ENCODE measurements at regions not wholly inside any gene's neighbourhood (a gene's known extent, or its start where the extent isn't known, plus 50 kb on each side); places are given as distances from the start of the nearest gene placed in this dataset.
A peak's percentile ranks its signal among the peaks of the same experiment; 100 is the strongest.

- Histone ChIP-seq H3K4me3 (ENCODE audit: insufficient read depth, low read depth, low read length) (no peak overlapping the region), H3K27me3 (ENCODE audit: control insufficient read depth, insufficient read depth, low read length) (no peaks in the 10 kb centered on the region), H3K36me3 (replicated peaks; ENCODE audit: control insufficient read depth, insufficient read depth, low read length) (no peaks in the 10 kb centered on the region)
- DNase-seq, result no peak
Measured at GRCh38 chr7:97466999-97467740, 264.7 kb upstream of the TAC1 start.

GRCh38 chr7:97468493-97468892, 263.4 kb upstream of the TAC1 start:
- no peak overlapping the region for H3K4me3 ChIP-seq (ENCODE audit: insufficient read depth, low read depth, low read length)
- no peak for DNase-seq
- H3K27me3 ChIP-seq (ENCODE audit: control insufficient read depth, insufficient read depth, low read length), result no peaks in the 10 kb centered on the region

GRCh38 chr7:97470726-97471125, 261.2 kb upstream of the TAC1 start:
- H3K4me3 ChIP-seq (ENCODE audit: insufficient read depth, low read depth, low read length), result no peak overlapping the region
- DNase-seq, result no peak
- H3K36me3 ChIP-seq (replicated peaks; ENCODE audit: control insufficient read depth, insufficient read depth, low read length), result no peaks in the 10 kb centered on the region
- H3K27me3 ChIP-seq (ENCODE audit: control insufficient read depth, insufficient read depth, low read length), result no peaks in the 10 kb centered on the region

More at GRCh38 chr7:97468493-97468892, 263.4 kb upstream of the TAC1 start:
- no peaks in the 10 kb centered on the region for H3K36me3 ChIP-seq (replicated peaks; ENCODE audit: control insufficient read depth, insufficient read depth, low read length)

GRCh38 chr7:97471491-97471890, 260.4 kb upstream of the TAC1 start:
- Histone ChIP-seq H3K4me3 (ENCODE audit: insufficient read depth, low read depth, low read length) (no peak overlapping the region), H3K36me3 (replicated peaks; ENCODE audit: control insufficient read depth, insufficient read depth, low read length) (no peaks in the 10 kb centered on the region), H3K27me3 (ENCODE audit: control insufficient read depth, insufficient read depth, low read length) (no peaks in the 10 kb centered on the region)
- DNase-seq, result no peak

GRCh38 chr7:97479740-97480290, 252.1 kb upstream of the TAC1 start:
- no peaks in the 10 kb centered on the region for H3K36me3 ChIP-seq (replicated peaks; ENCODE audit: control insufficient read depth, insufficient read depth, low read length)
- H3K4me3 ChIP-seq (ENCODE audit: insufficient read depth, low read depth, low read length), result no peak overlapping the region
- no peak for DNase-seq
- H3K27me3 ChIP-seq (ENCODE audit: control insufficient read depth, insufficient read depth, low read length), result no peaks in the 10 kb centered on the region

- H3K27me3 ChIP-seq (ENCODE audit: control insufficient read depth, insufficient read depth, low read length), result no peaks in the 10 kb centered on the region
- no peak for DNase-seq
- no peaks in the 10 kb centered on the region for H3K36me3 ChIP-seq (replicated peaks; ENCODE audit: control insufficient read depth, insufficient read depth, low read length)
- no peak overlapping the region for H3K4me3 ChIP-seq (ENCODE audit: insufficient read depth, low read depth, low read length)
Measured at GRCh38 chr7:97480772-97481390, 251.0 kb upstream of the TAC1 start.

GRCh38 chr7:97495487-97495886, 236.4 kb upstream of the TAC1 start:
- no peak for DNase-seq
- H3K27me3 ChIP-seq (ENCODE audit: control insufficient read depth, insufficient read depth, low read length), result no peaks in the 10 kb centered on the region
- no peak overlapping the region for H3K4me3 ChIP-seq (ENCODE audit: insufficient read depth, low read depth, low read length)
- H3K36me3 ChIP-seq (replicated peaks; ENCODE audit: control insufficient read depth, insufficient read depth, low read length), result no peaks in the 10 kb centered on the region

- Histone ChIP-seq H3K27me3 (ENCODE audit: control insufficient read depth, insufficient read depth, low read length) (no peaks in the 10 kb centered on the region), H3K4me3 (ENCODE audit: insufficient read depth, low read depth, low read length) (no peak overlapping the region), H3K36me3 (replicated peaks; ENCODE audit: control insufficient read depth, insufficient read depth, low read length) (no peaks in the 10 kb centered on the region)
- peak; percentile 64 for DNase-seq
Measured at GRCh38 chr7:97499204-97499603, 232.7 kb upstream of the TAC1 start.

GRCh38 chr7:97503367-97504094, 228.4 kb upstream of the TAC1 start:
- no peak for DNase-seq
- Histone ChIP-seq H3K27me3 (ENCODE audit: control insufficient read depth, insufficient read depth, low read length) (no peaks in the 10 kb centered on the region), H3K4me3 (ENCODE audit: insufficient read depth, low read depth, low read length) (no peak overlapping the region), H3K36me3 (replicated peaks; ENCODE audit: control insufficient read depth, insufficient read depth, low read length) (no peaks in the 10 kb centered on the region)

- no peaks in the 10 kb centered on the region for H3K36me3 ChIP-seq (replicated peaks; ENCODE audit: control insufficient read depth, insufficient read depth, low read length)
- DNase-seq, result no peak
- no peak overlapping the region for H3K4me3 ChIP-seq (ENCODE audit: insufficient read depth, low read depth, low read length)
- H3K27me3 ChIP-seq (ENCODE audit: control insufficient read depth, insufficient read depth, low read length), result no peaks in the 10 kb centered on the region
Measured at GRCh38 chr7:97506728-97507127, 225.2 kb upstream of the TAC1 start.

- DNase-seq, result no peak
- no peaks in the 10 kb centered on the region for H3K27me3 ChIP-seq (ENCODE audit: control insufficient read depth, insufficient read depth, low read length)
- no peaks in the 10 kb centered on the region for H3K36me3 ChIP-seq (replicated peaks; ENCODE audit: control insufficient read depth, insufficient read depth, low read length)
- no peak overlapping the region for H3K4me3 ChIP-seq (ENCODE audit: insufficient read depth, low read depth, low read length)
Measured at GRCh38 chr7:97512441-97513207, 219.3 kb upstream of the TAC1 start.

- Histone ChIP-seq H3K4me3 (ENCODE audit: insufficient read depth, low read depth, low read length) (no peak overlapping the region), H3K27me3 (ENCODE audit: control insufficient read depth, insufficient read depth, low read length) (no peaks in the 10 kb centered on the region), H3K36me3 (replicated peaks; ENCODE audit: control insufficient read depth, insufficient read depth, low read length) (no peaks in the 10 kb centered on the region)
- no peak for DNase-seq
Measured at GRCh38 chr7:97513326-97513725, 218.6 kb upstream of the TAC1 start.

GRCh38 chr7:97541188-97541587, 190.7 kb upstream of the TAC1 start:
- Histone ChIP-seq H3K4me3 (ENCODE audit: insufficient read depth, low read depth, low read length) (no peak overlapping the region), H3K36me3 (replicated peaks; ENCODE audit: control insufficient read depth, insufficient read depth, low read length) (no peaks in the 10 kb centered on the region), H3K27me3 (ENCODE audit: control insufficient read depth, insufficient read depth, low read length) (no peaks in the 10 kb centered on the region)
- DNase-seq, result no peak

- H3K4me3 ChIP-seq (ENCODE audit: insufficient read depth, low read depth, low read length), result no peak overlapping the region
- no peaks in the 10 kb centered on the region for H3K27me3 ChIP-seq (ENCODE audit: control insufficient read depth, insufficient read depth, low read length)
- peak; percentile 26 for DNase-seq
- no peaks in the 10 kb centered on the region for H3K36me3 ChIP-seq (replicated peaks; ENCODE audit: control insufficient read depth, insufficient read depth, low read length)
Measured at GRCh38 chr7:97555857-97556421, 175.9 kb upstream of the TAC1 start.
